VCaP (cell line): ENCODE measurements at regions not wholly inside any gene's neighbourhood (a gene's known extent, or its start where the extent isn't known, plus 50 kb on each side); places are given as distances from the start of the nearest gene placed in this dataset.
"Not testable (repeated sequence)": the region's sequence is repeated elsewhere in the genome, so short reads cannot be mapped to it uniquely, and the experiment has no call there.

ENCODE experiments used
- H3K27ac ChIP-seq: fragments of 450-650 bp; 2 replicates; pipeline ENCODE4 v1.5.1; 2017
- TF ChIP-seq, protein P1 (sequence below): fragments of 450-650 bp; conservative IDR thresholded peaks from 2 replicates; pipeline ENCODE4 v1.5.1; 2017; ENCODE audit warnings: mild to moderate bottlenecking, moderate library complexity

DNA sequence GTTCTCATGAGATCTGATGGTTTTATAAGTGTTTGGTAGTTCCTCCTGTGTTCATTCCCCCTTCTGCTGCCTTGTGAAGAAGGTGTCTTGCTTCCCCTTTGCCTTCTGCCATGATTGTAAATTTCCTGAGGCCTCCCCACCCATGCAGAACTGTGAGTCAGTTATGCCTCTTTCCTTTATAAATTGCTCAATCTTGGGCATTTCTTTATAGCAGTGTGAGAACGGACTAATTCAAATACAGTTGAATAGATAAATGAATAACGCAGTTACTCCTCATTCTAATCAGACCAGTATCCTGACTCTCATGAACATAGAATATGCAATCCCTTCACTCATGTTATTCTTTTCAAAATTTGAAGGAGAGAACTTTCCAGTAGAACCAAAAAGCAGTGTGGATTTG is 375.0 kb upstream of the FZD8 start:
- TF ChIP-seq, protein P1, sequence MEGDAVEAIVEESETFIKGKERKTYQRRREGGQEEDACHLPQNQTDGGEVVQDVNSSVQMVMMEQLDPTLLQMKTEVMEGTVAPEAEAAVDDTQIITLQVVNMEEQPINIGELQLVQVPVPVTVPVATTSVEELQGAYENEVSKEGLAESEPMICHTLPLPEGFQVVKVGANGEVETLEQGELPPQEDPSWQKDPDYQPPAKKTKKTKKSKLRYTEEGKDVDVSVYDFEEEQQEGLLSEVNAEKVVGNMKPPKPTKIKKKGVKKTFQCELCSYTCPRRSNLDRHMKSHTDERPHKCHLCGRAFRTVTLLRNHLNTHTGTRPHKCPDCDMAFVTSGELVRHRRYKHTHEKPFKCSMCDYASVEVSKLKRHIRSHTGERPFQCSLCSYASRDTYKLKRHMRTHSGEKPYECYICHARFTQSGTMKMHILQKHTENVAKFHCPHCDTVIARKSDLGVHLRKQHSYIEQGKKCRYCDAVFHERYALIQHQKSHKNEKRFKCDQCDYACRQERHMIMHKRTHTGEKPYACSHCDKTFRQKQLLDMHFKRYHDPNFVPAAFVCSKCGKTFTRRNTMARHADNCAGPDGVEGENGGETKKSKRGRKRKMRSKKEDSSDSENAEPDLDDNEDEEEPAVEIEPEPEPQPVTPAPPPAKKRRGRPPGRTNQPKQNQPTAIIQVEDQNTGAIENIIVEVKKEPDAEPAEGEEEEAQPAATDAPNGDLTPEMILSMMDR = no peak
- no peak overlapping the region for H3K27ac ChIP-seq

DNA sequence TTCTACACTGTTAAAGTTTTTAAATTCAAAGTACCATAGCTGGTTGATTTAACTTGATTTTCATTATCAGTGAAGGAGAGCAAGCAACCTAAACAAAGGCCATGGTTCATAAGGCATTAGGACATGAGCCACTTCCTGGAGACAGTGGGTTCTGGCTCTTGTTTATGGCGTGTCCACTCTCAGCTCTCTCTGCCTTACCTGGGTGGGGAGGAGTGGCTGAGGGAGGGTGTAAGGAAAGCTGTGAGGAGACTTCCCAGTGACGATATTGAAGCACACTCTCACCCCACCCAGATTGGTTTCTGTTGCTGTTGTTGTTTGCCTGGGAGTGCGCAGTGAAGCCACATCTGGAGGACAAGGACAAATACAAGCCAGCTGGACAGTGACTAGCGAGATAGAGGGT is 365.3 kb upstream of the FZD8 start:
- TF ChIP-seq, protein P1 = no peak
- no peak overlapping the region for H3K27ac ChIP-seq

DNA sequence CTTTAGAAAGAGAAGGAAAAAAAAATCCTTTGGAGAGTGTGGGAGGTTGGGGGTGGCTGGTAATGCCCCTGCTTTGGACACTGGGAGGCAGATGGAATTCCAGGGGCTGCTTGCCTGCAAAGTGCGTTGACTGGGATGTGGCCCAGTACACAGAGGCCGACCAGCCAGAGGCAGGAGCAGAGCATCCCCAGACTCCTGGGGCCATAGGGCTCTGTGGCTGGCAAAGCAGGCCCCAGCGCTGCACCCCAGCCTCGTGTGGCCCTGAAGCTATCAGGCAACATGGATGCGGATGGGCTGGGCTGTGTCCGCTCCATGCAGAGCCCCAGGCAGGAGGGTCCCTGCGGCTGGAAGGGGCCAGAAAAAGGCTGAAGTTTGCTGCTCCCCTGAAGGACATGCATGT is 361.6 kb upstream of the FZD8 start:
- no peak overlapping the region for H3K27ac ChIP-seq
- TF ChIP-seq, protein P1 = no peak

DNA sequence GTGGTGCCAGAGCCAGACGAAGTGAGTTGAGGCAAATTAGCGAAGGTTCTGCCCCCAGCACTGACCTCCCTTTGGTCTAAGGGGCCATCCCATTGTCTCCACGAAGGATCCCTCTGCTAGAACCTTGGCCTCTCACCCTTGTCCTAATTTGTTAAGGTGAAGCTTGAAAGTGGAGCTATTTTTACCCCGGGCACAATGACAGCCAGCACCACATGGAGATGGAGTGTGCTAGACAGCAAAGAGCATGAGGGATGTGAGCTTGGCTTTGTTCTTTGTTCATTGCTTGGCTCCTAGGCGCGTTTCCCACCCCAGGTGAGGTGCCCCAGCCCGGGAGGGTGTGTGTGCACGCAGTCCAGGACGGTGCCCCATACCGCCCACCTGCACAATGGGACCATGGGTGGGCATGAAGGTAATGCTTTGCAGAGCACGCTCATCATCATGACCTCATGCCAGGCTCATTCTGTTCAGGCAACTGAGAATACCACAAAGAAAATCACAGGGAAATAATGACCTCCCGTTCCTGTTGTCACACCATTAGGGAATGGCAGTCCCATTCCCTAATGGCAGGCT is 361.0 kb upstream of the FZD8 start:
- TF ChIP-seq, protein P1 = no peak

DNA sequence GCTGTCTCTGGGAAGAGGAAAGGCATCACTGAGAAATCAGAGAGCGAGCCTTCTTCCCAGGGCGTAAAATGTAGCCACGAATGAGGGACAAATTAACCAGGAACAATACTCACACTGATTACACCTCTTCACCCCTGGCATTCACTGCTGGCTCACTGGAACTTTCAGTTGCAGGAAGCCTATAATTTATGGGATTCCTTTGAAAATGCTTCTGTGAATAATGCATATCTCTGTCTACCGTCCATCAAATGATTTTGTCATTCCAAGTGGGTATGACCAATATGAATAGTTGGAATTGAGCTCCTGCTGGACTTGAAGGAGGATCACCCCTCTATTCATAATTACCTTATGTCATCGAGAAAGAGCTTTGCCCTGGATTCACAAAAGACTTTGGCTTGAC is 360.3 kb upstream of the FZD8 start:
- no peak overlapping the region for H3K27ac ChIP-seq
- TF ChIP-seq, protein P1 = no peak

More for the DNA sequence above, 361.0 kb upstream of the FZD8 start:
- no peak overlapping the region for H3K27ac ChIP-seq

DNA sequence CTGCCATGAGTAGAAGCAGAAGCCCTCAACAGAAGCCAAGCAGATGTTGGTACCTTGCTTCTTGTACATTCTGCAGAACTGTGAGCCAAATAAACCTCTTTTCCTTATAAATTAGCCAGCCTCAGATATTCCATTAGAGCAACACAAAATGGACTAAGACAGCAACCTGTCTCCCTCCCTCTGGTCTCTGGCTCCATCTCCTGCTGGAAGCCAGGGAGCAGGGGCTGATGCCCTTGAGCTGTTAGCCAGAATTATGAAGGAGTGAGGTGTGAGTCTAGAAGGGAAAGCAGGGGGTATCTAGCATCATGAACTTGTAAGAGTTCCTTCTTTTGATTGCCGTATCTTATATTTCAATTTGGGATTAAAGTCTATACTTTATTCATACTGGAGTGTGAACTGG is 358.7 kb upstream of the FZD8 start:
- not testable (repeated sequence) for H3K27ac ChIP-seq

DNA sequence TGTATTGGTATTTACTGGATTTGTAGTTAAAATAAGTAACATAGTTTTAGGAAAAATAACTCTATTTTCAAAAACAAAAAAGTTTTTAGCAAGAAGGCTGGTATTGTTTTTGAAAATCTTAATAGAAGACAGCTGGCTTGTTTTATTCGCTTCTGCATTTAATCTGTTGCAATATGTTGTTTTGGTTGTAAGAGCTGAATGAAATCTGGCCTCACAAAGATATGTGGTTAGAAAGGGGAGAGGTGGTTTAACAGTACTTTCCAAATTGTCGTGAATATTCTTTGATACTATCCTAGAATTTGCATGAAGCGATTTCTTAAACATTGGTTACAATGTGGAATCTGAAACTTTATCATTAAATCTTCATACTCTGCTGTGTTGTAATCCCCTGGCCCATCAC is 355.9 kb upstream of the FZD8 start:
- TF ChIP-seq, protein P1 = no peak
- H3K27ac ChIP-seq = no peak overlapping the region

DNA sequence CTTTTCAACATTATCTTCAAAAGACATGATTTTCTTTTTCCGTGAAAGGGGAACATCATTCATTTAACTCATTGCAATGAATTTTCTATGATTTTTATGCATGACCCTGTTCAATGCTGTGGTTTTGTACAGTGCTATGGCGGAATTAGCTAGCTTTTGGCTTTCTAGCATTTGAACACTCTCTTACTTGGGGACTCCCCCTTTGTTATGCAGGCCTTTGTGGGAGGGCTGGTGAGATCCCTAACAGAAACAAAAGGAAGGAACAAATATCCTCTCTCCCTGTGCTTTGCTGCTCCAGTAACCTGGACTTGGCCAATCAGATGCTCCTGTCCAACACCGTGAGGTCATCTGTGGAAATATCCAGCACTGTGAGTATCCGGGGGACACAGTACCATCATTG is 353.4 kb upstream of the FZD8 start:
- TF ChIP-seq, protein P1 = no peak
- H3K27ac ChIP-seq = no peak overlapping the region
